Astrocyte of the spinal cord (primary cell): ENCODE measurements at regions not wholly inside any gene's neighbourhood (a gene's known extent, or its start where the extent isn't known, plus 50 kb on each side); places are given as distances from the start of the nearest gene placed in this dataset.

Experiments
- DNase-seq: peaks from one replicate; pipeline ENCODE4 v3.0.0; 2011; ENCODE audit warnings: low read depth, low spot score
- H3K4me3 ChIP-seq: 2 replicates; pipeline ENCODE4 v1.5.1; 2011; ENCODE audit warnings: low read depth, mild to moderate bottlenecking, low read length, moderate library complexity
- CTCF ChIP-seq: IDR thresholded peaks from 2 replicates; pipeline ENCODE4 v1.5.1; 2012; ENCODE audit warnings: low read depth, mild to moderate bottlenecking, low read length, inconsistent platforms
- in situ Hi-C: cut with HindIII; loops from 2 replicates; pipeline ENCODE4 v1.10.0; 2017; ENCODE audit warnings: low sequenced_read_pairs

DNA sequence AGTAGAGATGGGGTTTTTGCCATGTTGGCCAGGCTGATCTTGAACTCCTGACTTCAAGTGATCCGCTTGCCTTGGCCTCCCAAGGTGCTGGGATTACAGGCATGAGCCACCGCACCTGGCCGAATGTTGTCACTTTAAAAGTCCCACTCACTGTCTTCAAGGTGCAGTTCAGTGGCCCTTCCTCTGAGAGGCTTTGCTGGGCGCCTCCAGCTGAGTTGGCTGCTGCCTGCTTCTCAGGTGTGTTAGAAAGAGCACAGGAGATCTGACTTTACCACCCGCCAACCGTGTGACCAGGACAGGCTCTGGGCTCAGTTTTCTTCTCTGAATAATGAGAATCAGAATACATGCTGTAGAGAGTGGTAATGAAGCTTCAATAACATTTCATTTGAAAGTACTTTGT lies 207.4 kb downstream of the CEP135 start:
- in situ Hi-C loops = no loop called here
- no peak for TF ChIP-seq CTCF
- no peak for DNase-seq
- H3K4me3 ChIP-seq = no peak overlapping the region

DNA sequence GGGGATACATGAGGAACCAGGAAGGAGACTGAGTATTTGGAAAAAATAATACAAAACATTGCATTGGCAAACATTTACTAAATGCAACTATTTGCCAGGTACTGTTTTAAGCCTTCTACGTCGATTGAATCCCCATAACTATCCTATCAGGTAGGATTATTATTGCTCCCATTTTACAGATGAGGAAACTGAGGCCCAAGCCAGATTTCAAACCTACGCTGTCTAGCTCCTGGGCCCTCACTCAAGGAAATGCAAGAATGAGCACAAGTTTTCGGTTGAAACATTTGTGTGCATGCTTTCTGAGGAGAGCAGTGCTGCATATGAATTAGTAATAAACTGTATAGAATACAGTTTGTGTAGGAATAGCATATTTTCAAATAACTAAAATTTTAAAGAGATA lies 206.7 kb downstream of the CEP135 start:
- H3K4me3 ChIP-seq = no peak overlapping the region
- no peak for TF ChIP-seq CTCF
- in situ Hi-C loops = no loop called here
- DNase-seq = no peak

DNA sequence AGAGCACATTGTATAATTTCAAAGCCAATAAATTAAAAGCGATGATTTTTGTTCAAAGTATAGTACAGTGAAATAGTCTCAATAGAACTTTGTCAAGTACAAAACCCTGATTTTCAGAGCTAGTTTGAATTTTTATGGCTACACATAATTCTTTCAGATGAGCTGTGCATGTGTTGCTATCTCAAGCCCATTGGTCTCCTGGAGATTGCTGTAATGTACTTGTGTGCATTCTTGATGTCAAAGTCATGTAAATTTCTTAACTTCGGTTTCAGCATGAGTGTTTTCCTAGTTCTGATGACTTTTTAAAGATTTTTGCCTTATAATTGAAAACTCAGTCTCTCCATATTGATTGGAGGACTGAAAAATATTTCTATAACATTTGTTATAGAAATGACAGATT lies 200.8 kb downstream of the CEP135 start:
- in situ Hi-C loops = no loop called here
- no peak overlapping the region for H3K4me3 ChIP-seq
- TF ChIP-seq CTCF = no peak
- peak; percentile 37 for DNase-seq

- no peak for DNase-seq
- in situ Hi-C loops = no loop called here
- TF ChIP-seq CTCF = no peak
- H3K4me3 ChIP-seq = no peak overlapping the region
Measured at GRCh38 chr4:56148428-56148827, 199.7 kb downstream of the CEP135 start.

- no peak for TF ChIP-seq CTCF
- no peak overlapping the region for H3K4me3 ChIP-seq
- in situ Hi-C loops = no loop called here
- DNase-seq = no peak
Measured at GRCh38 chr4:56147371-56147770, 198.6 kb downstream of the CEP135 start.

GRCh38 chr4:56146956-56147355 lies 198.2 kb downstream of the CEP135 start:
- no peak overlapping the region for H3K4me3 ChIP-seq
- in situ Hi-C loops = no loop called here
- TF ChIP-seq CTCF = no peak
- DNase-seq = no peak

- in situ Hi-C loops = no loop called here
- H3K4me3 ChIP-seq = no peak overlapping the region
- TF ChIP-seq CTCF = no peak
- DNase-seq = no peak
Measured at GRCh38 chr4:56142088-56142487, 193.3 kb downstream of the CEP135 start.
